ENCODE measurements at regions not wholly inside any gene's neighbourhood (a gene's known extent, or its start where the extent isn't known, plus 50 kb on each side); places are given as distances from the start of the nearest gene placed in this dataset.

DNA sequence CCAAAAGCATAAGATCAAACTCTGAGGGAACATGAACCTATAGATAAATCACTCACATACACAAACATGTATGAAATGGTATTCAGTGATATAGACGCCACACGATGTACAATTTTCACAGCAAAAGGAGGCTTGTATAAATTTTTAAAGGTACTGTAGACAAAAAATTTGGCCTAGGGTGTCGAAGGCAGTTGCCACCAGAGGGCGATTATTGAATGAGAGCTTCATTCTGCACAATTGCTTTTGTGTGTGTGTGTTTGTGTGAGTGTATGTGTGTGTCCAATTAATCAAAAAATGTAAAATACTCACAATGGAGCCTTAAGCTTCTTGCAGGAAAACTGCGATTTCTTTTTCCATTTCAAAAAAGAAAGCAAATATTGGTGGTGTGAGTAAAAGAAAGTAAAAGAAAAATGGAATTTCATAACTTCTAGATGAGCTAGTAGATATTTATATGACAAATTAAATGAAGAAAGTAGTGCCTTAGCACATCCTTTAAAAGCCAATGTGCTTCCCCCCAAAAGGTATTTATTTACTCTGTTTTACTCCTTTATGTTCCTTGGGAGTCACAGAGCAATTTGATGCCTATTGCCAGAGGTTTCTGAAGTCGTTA is 800.1 kb downstream of the SATB2 start:
- H3K27ac Mint-ChIP-seq = no peak overlapping the region
- H3K27me3 Mint-ChIP-seq = no peaks in the 10 kb centered on the region
- H3K36me3 Mint-ChIP-seq = no peaks in the 10 kb centered on the region
- H3K4me1 Mint-ChIP-seq = no peaks in the 10 kb centered on the region
- no peak overlapping the region for H3K4me3 Mint-ChIP-seq
- ATAC-seq = no peak
- no peaks in the 10 kb centered on the region for H3K9me3 Mint-ChIP-seq

- H3K36me3 Mint-ChIP-seq = no peaks in the 10 kb centered on the region
These were observed 800.9 kb downstream of the SATB2 start for GRCh38 chr2:198656869-198657268.

GRCh38 chr2:198654646-198655045 is 803.1 kb downstream of the SATB2 start:
- H3K4me3 Mint-ChIP-seq = no peak overlapping the region
- no peak for ATAC-seq
- H3K9me3 Mint-ChIP-seq = no peaks in the 10 kb centered on the region
- H3K36me3 Mint-ChIP-seq = no peaks in the 10 kb centered on the region
- no peaks in the 10 kb centered on the region for H3K4me1 Mint-ChIP-seq
- no peak overlapping the region for H3K27ac Mint-ChIP-seq
- H3K27me3 Mint-ChIP-seq = no peaks in the 10 kb centered on the region

More at GRCh38 chr2:198656869-198657268, 800.9 kb downstream of the SATB2 start:
- no peaks in the 10 kb centered on the region for H3K4me1 Mint-ChIP-seq
- no peaks in the 10 kb centered on the region for H3K9me3 Mint-ChIP-seq
- H3K27me3 Mint-ChIP-seq = no peaks in the 10 kb centered on the region
- no peak overlapping the region for H3K27ac Mint-ChIP-seq
- no peak overlapping the region for H3K4me3 Mint-ChIP-seq
- no peak for ATAC-seq

GRCh38 chr2:198653311-198653710 is 804.4 kb downstream of the SATB2 start:
- Mint-ChIP-seq H3K9me3 (no peaks in the 10 kb centered on the region), H3K27me3 (no peaks in the 10 kb centered on the region), H3K27ac (no peak overlapping the region), H3K4me3 (no peak overlapping the region), H3K36me3 (no peaks in the 10 kb centered on the region), H3K4me1 (no peaks in the 10 kb centered on the region)
- ATAC-seq = no peak

GRCh38 chr2:198652461-198652860 is 805.3 kb downstream of the SATB2 start:
- Mint-ChIP-seq H3K36me3 (no peaks in the 10 kb centered on the region), H3K27me3 (no peaks in the 10 kb centered on the region), H3K27ac (no peak overlapping the region), H3K4me3 (no peak overlapping the region), H3K4me1 (no peaks in the 10 kb centered on the region), H3K9me3 (no peaks in the 10 kb centered on the region)
- no peak for ATAC-seq

DNA sequence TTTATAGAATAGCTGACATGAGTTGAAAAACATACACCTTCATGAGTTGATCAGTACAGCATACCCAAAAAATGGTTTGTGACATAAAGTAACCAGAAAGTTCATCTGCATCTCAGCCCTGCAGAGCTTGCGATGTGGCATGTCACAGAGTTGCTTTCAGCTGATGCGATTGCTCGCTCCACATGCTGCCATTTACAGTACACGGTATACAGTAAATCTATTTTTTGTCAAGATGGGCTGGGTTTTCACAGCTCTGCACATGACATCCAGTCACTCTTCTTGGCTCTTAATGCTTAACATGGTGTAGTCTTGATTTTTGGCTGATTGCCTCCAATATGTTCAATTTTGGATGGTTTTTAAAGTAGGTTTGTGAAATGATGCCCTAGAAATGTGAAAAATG is 811.9 kb downstream of the SATB2 start:
- ATAC-seq = no peak
- Mint-ChIP-seq H3K27me3 (no peaks in the 10 kb centered on the region), H3K9me3 (no peaks in the 10 kb centered on the region), H3K27ac (no peak overlapping the region), H3K36me3 (no peaks in the 10 kb centered on the region), H3K4me3 (no peak overlapping the region), H3K4me1 (no peaks in the 10 kb centered on the region)

DNA sequence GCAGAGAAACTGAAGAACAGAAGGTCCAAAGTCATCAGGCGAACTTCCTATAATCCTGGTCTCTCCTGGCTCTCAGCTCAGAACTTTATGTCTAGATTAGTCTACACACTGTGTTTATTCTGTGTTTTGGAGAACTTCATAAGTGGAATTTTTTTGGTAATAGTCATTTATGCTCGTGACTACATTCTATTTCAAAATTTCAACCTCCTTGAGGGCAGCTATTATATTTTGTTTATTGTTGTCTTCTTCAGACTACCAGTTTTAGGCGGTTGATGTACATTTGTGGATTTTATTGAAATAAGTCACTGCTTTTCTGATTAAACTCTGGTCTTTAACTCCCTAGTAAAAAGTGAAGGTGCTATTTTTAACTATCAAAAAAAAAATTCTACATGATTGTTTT is 816.6 kb downstream of the SATB2 start:
- no peak for ATAC-seq
- H3K36me3 Mint-ChIP-seq = no peaks in the 10 kb centered on the region
- no peaks in the 10 kb centered on the region for H3K4me1 Mint-ChIP-seq
- H3K9me3 Mint-ChIP-seq = peaks cover 2% of the 10 kb centered on the region
- H3K27ac Mint-ChIP-seq = no peak overlapping the region
- no peaks in the 10 kb centered on the region for H3K27me3 Mint-ChIP-seq
- H3K4me3 Mint-ChIP-seq = no peak overlapping the region

GRCh38 chr2:198640463-198640862 is 817.3 kb downstream of the SATB2 start:
- no peak overlapping the region for H3K4me3 Mint-ChIP-seq
- H3K9me3 Mint-ChIP-seq = peaks cover 2% of the 10 kb centered on the region
- no peaks in the 10 kb centered on the region for H3K4me1 Mint-ChIP-seq
- no peak for ATAC-seq
- H3K27me3 Mint-ChIP-seq = no peaks in the 10 kb centered on the region
- H3K36me3 Mint-ChIP-seq = no peaks in the 10 kb centered on the region
- no peak overlapping the region for H3K27ac Mint-ChIP-seq

DNA sequence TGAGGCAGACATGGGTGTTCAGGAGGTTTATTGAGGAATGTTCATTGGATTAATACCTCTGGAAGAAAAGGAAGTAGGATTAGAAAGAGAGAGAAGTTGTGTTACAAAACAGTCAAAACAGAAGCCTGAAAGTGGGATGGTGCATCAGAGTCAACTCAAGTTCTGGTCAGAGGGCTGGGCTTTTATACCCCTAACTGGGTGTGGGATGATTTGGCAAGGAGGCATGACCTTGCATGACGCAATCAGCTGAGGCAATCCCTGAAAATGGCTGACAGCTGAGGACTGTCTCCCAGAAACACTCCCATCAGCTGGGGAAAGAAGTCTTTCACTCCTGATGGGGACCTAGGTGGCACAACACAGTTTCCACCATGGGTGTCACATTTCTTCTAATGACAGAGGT is 818.2 kb downstream of the SATB2 start:
- H3K36me3 Mint-ChIP-seq = no peaks in the 10 kb centered on the region
- H3K27me3 Mint-ChIP-seq = no peaks in the 10 kb centered on the region
- no peak overlapping the region for H3K4me3 Mint-ChIP-seq
- no peaks in the 10 kb centered on the region for H3K4me1 Mint-ChIP-seq
- H3K9me3 Mint-ChIP-seq = peaks cover 2% of the 10 kb centered on the region
- ATAC-seq = no peak
- no peak overlapping the region for H3K27ac Mint-ChIP-seq

DNA sequence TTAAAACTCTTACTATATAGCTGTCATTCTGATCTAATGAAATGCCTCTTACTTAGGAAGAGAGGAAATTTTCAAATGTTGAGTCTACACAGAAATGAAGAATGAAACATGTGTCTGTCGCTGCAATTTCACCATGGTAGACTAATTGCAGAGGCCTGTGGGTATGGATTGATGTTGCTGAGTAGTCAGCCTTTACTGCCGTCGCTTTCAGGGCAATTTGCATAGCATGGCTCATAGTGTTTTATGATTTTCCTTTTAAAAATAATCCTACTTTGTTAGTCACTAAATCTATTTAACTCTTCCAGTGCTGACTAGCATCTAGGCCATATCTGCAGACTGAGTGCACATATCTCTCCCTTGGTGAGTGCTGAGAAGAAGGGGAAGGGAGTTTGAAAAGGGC is 819.2 kb downstream of the SATB2 start:
- Mint-ChIP-seq H3K4me1 (no peaks in the 10 kb centered on the region), H3K4me3 (no peak overlapping the region), H3K27me3 (no peaks in the 10 kb centered on the region), H3K36me3 (no peaks in the 10 kb centered on the region), H3K9me3 (peaks cover 2% of the 10 kb centered on the region), H3K27ac (no peak overlapping the region)
- no peak for ATAC-seq

DNA sequence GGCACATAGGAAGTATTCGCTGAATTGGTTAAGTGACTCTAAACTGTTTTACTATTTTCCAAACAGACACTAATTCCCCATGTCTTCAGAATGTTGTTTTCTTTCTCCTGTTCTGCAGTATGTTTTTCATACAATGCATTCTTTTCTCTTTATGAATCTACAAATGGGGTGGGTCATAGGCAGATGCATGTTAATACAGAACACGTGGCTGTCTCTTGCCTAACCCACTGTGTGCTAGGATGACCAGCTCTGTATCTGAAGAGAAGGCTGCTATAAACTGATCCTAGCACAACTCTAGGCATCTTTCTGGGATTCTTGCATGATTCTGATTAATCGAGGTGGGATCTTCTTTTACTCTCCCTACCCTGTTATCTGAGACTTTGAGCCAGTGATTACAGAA is 826.0 kb downstream of the PLCL1 start:
- Mint-ChIP-seq H3K9me3 (peaks cover 3% of the 10 kb centered on the region), H3K4me3 (no peak overlapping the region), H3K27ac (no peak overlapping the region), H3K27me3 (no peaks in the 10 kb centered on the region), H3K36me3 (no peaks in the 10 kb centered on the region), H3K4me1 (no peaks in the 10 kb centered on the region)
- ATAC-seq = no peak

- H3K27me3 Mint-ChIP-seq = no peaks in the 10 kb centered on the region
- H3K4me3 Mint-ChIP-seq = no peak overlapping the region
- no peaks in the 10 kb centered on the region for H3K36me3 Mint-ChIP-seq
- H3K4me1 Mint-ChIP-seq = no peaks in the 10 kb centered on the region
- no peak overlapping the region for H3K27ac Mint-ChIP-seq
- H3K9me3 Mint-ChIP-seq = peaks cover 6% of the 10 kb centered on the region
- no peak for ATAC-seq
These were observed 824.2 kb downstream of the PLCL1 start for GRCh38 chr2:198628596-198628995.

GRCh38 chr2:198622986-198623730 is 818.8 kb downstream of the PLCL1 start:
- ATAC-seq = no peak
- Mint-ChIP-seq H3K27me3 (no peaks in the 10 kb centered on the region), H3K4me3 (no peak overlapping the region), H3K4me1 (no peaks in the 10 kb centered on the region), H3K36me3 (no peaks in the 10 kb centered on the region), H3K27ac (no peak overlapping the region), H3K9me3 (peaks cover 2% of the 10 kb centered on the region)

GRCh38 chr2:198615972-198616371 is 811.6 kb downstream of the PLCL1 start:
- ATAC-seq = no peak
- H3K27ac Mint-ChIP-seq = no peak overlapping the region
- no peaks in the 10 kb centered on the region for H3K36me3 Mint-ChIP-seq
- H3K9me3 Mint-ChIP-seq = no peaks in the 10 kb centered on the region
- H3K4me3 Mint-ChIP-seq = no peak overlapping the region
- H3K27me3 Mint-ChIP-seq = no peaks in the 10 kb centered on the region
- H3K4me1 Mint-ChIP-seq = no peaks in the 10 kb centered on the region

- Mint-ChIP-seq H3K27ac (no peak overlapping the region), H3K27me3 (no peaks in the 10 kb centered on the region), H3K4me1 (no peaks in the 10 kb centered on the region), H3K4me3 (no peak overlapping the region), H3K36me3 (no peaks in the 10 kb centered on the region), H3K9me3 (peaks cover 4% of the 10 kb centered on the region)
- ATAC-seq = no peak
These were observed 806.8 kb downstream of the PLCL1 start for GRCh38 chr2:198611201-198611600.

GRCh38 chr2:198604599-198604998 is 800.2 kb downstream of the PLCL1 start:
- ATAC-seq = no peak
- Mint-ChIP-seq H3K27ac (no peak overlapping the region), H3K4me1 (no peaks in the 10 kb centered on the region), H3K36me3 (no peaks in the 10 kb centered on the region), H3K4me3 (no peak overlapping the region), H3K27me3 (no peaks in the 10 kb centered on the region), H3K9me3 (peaks cover 6% of the 10 kb centered on the region)

All from stimulated activated memory B cell treated with anti-CD40 and anti-IgM and Interleukin-4, amounts not matched to agents 10 μg/mL and 1 μg/mL and 100 μg/mL, for 72 hours (primary cell).